ENCODE measurements at regions not wholly inside any gene's neighbourhood (a gene's known extent, or its start where the extent isn't known, plus 50 kb on each side); places are given as distances from the start of the nearest gene placed in this dataset.

GRCh38 chr2:17257189-17257909 is 260.9 kb downstream of the RAD51AP2 start:
- H3F3A ChIP-seq (replicated peaks; ENCODE audit: insufficient read depth): no peaks in the 10 kb centered on the region
- no peak overlapping the region for H3K9ac ChIP-seq
- H3K9me2 ChIP-seq: no peaks in the 10 kb centered on the region
- no peaks in the 10 kb centered on the region for H3K9me3 ChIP-seq
- H3K36me3 ChIP-seq (replicated peaks in 1 of 2; ENCODE audit: control insufficient read depth in 1 of 2, insufficient read depth in 2 of 2, low read length in 1 of 2): no peaks in the 10 kb centered on the region
- POLR2A ChIA-PET: no interaction called here
- 36% methylated on average over 4 of the region's 4 CpGs for WGBS (ENCODE audit: low lambda C conversion rate)
- no peak for DNase-seq
- H3K4me3 ChIP-seq (ENCODE audit: low read depth in 2 of 2, low read length in 1 of 2): no peak overlapping the region
- TF ChIP-seq, protein P1, sequence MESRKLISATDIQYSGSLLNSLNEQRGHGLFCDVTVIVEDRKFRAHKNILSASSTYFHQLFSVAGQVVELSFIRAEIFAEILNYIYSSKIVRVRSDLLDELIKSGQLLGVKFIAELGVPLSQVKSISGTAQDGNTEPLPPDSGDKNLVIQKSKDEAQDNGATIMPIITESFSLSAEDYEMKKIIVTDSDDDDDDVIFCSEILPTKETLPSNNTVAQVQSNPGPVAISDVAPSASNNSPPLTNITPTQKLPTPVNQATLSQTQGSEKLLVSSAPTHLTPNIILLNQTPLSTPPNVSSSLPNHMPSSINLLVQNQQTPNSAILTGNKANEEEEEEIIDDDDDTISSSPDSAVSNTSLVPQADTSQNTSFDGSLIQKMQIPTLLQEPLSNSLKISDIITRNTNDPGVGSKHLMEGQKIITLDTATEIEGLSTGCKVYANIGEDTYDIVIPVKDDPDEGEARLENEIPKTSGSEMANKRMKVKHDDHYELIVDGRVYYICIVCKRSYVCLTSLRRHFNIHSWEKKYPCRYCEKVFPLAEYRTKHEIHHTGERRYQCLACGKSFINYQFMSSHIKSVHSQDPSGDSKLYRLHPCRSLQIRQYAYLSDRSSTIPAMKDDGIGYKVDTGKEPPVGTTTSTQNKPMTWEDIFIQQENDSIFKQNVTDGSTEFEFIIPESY (IDR thresholded peaks at IDR 0.05; ENCODE audit: borderline replicate concordance, low read depth): no peak
- TF ChIP-seq SIN3A (IDR thresholded peaks at IDR 0.05; ENCODE audit: borderline replicate concordance, low read depth, low read length) (no peak), CHD2 (IDR thresholded peaks at IDR 0.05; ENCODE audit: low read length, partially characterized antibody) (no peak), FOSL2 (IDR thresholded peaks at IDR 0.05; ENCODE audit: borderline replicate concordance, low read depth) (no peak), FOXJ3 (CRISPR knock-in tag; IDR thresholded peaks at IDR 0.05) (no peak), TEAD4 (IDR thresholded peaks at IDR 0.05; ENCODE audit: borderline replicate concordance, insufficient read depth) (no peak), RAD21 (IDR thresholded peaks at IDR 0.05; ENCODE audit: low read length) (no peak)
- no peak overlapping the region for H3K27ac ChIP-seq (ENCODE audit: low read depth in 2 of 2, low read length in 1 of 2)
- CTCF ChIA-PET: no interaction called here
- no peak overlapping the region for H2AFZ ChIP-seq (ENCODE audit: low read depth)
- no peaks in the 10 kb centered on the region for H3K27me3 ChIP-seq (ENCODE audit: insufficient read depth)
- no peaks in the 10 kb centered on the region for H3K79me2 ChIP-seq (ENCODE audit: insufficient read depth)
- H4K20me1 ChIP-seq (ENCODE audit: insufficient read depth): 0 out of 2 replicates have a peak, but pooled peaks cover 2% of the 10 kb centered on the region
- H3K4me1 ChIP-seq (ENCODE audit: control insufficient read depth in 1 of 2, insufficient read depth in 2 of 2, low read depth in 1 of 2, low read length in 1 of 2): no peaks in the 10 kb centered on the region
- H3K4me2 ChIP-seq: no peak overlapping the region; the same call in 1 of the 2 replicates

DNA sequence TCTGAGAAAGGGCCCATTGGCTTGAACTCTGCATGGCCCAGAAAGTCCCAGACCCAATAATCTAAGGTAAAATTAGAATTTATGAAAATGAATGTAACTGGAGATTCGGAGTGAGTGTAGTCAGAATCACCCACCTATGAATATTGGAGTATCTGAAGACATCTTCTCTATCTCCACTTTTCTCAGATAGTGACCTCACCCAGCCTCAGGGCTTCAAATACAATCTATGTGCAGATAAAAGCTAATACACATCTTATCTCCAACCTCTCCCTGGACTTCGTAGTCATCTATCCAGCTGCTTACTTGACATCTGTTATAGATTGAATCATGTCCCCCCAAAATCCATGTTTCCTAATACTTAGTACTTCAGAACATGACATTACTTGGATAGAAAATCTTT is 263.2 kb downstream of the RAD51AP2 start:
- Histone ChIP-seq H3K27ac (ENCODE audit: low read depth in 2 of 2, low read length in 1 of 2) (no peak overlapping the region), H3K79me2 (ENCODE audit: insufficient read depth) (no peaks in the 10 kb centered on the region), H3K27me3 (ENCODE audit: insufficient read depth) (no peaks in the 10 kb centered on the region), H3K9ac (no peak overlapping the region), H4K20me1 (ENCODE audit: insufficient read depth) (0 out of 2 replicates have a peak, but pooled peaks cover 2% of the 10 kb centered on the region), H3K9me2 (no peaks in the 10 kb centered on the region), H3K4me1 (ENCODE audit: control insufficient read depth in 1 of 2, insufficient read depth in 2 of 2, low read depth in 1 of 2, low read length in 1 of 2) (peaks cover 0 to 7% of the 10 kb centered on the region in 2 experiments; a peak in 2 of 4 replicates), H3F3A (replicated peaks; ENCODE audit: insufficient read depth) (no peaks in the 10 kb centered on the region), H3K9me3 (no peaks in the 10 kb centered on the region), H3K36me3 (replicated peaks in 1 of 2; ENCODE audit: control insufficient read depth in 1 of 2, insufficient read depth in 2 of 2, low read length in 1 of 2) (no peaks in the 10 kb centered on the region), H3K4me3 (ENCODE audit: low read depth in 2 of 2, low read length in 1 of 2) (no peak overlapping the region), H2AFZ (ENCODE audit: low read depth) (no peak overlapping the region), H3K4me2 (no peak overlapping the region)
- WGBS (ENCODE audit: low lambda C conversion rate): 22% methylated on average over 2 of the region's 2 CpGs
- no peak for DNase-seq
- ChIA-PET POLR2A (interaction anchor here (0.7 kb wide), 1 partner anchor 500 kb away, joined by 3 read pairs; no protein-coding TSS in a partner anchor), CTCF (no interaction called here)
- TF ChIP-seq, protein P2, sequence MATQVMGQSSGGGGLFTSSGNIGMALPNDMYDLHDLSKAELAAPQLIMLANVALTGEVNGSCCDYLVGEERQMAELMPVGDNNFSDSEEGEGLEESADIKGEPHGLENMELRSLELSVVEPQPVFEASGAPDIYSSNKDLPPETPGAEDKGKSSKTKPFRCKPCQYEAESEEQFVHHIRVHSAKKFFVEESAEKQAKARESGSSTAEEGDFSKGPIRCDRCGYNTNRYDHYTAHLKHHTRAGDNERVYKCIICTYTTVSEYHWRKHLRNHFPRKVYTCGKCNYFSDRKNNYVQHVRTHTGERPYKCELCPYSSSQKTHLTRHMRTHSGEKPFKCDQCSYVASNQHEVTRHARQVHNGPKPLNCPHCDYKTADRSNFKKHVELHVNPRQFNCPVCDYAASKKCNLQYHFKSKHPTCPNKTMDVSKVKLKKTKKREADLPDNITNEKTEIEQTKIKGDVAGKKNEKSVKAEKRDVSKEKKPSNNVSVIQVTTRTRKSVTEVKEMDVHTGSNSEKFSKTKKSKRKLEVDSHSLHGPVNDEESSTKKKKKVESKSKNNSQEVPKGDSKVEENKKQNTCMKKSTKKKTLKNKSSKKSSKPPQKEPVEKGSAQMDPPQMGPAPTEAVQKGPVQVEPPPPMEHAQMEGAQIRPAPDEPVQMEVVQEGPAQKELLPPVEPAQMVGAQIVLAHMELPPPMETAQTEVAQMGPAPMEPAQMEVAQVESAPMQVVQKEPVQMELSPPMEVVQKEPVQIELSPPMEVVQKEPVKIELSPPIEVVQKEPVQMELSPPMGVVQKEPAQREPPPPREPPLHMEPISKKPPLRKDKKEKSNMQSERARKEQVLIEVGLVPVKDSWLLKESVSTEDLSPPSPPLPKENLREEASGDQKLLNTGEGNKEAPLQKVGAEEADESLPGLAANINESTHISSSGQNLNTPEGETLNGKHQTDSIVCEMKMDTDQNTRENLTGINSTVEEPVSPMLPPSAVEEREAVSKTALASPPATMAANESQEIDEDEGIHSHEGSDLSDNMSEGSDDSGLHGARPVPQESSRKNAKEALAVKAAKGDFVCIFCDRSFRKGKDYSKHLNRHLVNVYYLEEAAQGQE (IDR thresholded peaks at IDR 0.05; ENCODE audit: low read depth, low read length): no peak
- TF ChIP-seq FOXJ3 (CRISPR knock-in tag; IDR thresholded peaks at IDR 0.05): no peak
- no peak for TF ChIP-seq USF1 (IDR thresholded peaks at IDR 0.05; ENCODE audit: borderline replicate concordance, low read depth)
- TF ChIP-seq RFX5 (IDR thresholded peaks at IDR 0.05; ENCODE audit: low read length): no peak
- no peak for TF ChIP-seq RXRA (IDR thresholded peaks at IDR 0.05; ENCODE audit: borderline replicate concordance, low read depth)
- no peak for TF ChIP-seq RAD21 (IDR thresholded peaks at IDR 0.05; ENCODE audit: low read length)
- no peak for TF ChIP-seq SIN3A (IDR thresholded peaks at IDR 0.05; ENCODE audit: borderline replicate concordance, low read depth, low read length)
- TF ChIP-seq TAF1 (IDR thresholded peaks at IDR 0.05; ENCODE audit: borderline replicate concordance, low read depth, low read length): no peak
- no peak for TF ChIP-seq GATA2 (CRISPR knock-in tag; IDR thresholded peaks at IDR 0.05)
- TF ChIP-seq FOXM1 (IDR thresholded peaks at IDR 0.05; ENCODE audit: low read depth): no peak
- TF ChIP-seq, protein P3, sequence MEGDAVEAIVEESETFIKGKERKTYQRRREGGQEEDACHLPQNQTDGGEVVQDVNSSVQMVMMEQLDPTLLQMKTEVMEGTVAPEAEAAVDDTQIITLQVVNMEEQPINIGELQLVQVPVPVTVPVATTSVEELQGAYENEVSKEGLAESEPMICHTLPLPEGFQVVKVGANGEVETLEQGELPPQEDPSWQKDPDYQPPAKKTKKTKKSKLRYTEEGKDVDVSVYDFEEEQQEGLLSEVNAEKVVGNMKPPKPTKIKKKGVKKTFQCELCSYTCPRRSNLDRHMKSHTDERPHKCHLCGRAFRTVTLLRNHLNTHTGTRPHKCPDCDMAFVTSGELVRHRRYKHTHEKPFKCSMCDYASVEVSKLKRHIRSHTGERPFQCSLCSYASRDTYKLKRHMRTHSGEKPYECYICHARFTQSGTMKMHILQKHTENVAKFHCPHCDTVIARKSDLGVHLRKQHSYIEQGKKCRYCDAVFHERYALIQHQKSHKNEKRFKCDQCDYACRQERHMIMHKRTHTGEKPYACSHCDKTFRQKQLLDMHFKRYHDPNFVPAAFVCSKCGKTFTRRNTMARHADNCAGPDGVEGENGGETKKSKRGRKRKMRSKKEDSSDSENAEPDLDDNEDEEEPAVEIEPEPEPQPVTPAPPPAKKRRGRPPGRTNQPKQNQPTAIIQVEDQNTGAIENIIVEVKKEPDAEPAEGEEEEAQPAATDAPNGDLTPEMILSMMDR (IDR thresholded peaks at IDR 0.05): no peak
